ENCODE measurements at regions not wholly inside any gene's neighbourhood (a gene's known extent, or its start where the extent isn't known, plus 50 kb on each side); places are given as distances from the start of the nearest gene placed in this dataset.

DNA sequence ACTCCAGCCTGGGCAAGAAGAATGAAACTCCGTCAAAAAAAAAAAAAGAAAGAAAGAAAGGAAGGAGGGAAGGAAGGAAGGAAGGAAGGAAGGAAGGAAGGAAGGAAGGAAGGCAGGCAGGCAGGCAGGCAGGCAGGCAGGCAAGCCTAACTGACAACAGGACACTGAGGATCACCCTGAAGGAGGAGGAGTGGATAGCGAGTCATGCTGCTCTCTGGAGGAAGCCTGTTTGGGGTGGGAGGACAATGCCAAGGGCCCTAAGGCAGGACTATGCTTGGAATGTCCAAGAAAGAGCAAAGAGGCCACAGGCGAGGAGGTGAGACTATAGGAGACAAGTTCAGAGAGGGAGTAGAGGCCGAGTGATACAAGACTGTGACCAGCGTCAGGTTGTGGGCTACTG, 107.0 kb upstream of the PARD3 start:
- peak; percentile 19 for DNase-seq (ENCODE audit: low read depth)
- TF ChIP-seq, protein P1, sequence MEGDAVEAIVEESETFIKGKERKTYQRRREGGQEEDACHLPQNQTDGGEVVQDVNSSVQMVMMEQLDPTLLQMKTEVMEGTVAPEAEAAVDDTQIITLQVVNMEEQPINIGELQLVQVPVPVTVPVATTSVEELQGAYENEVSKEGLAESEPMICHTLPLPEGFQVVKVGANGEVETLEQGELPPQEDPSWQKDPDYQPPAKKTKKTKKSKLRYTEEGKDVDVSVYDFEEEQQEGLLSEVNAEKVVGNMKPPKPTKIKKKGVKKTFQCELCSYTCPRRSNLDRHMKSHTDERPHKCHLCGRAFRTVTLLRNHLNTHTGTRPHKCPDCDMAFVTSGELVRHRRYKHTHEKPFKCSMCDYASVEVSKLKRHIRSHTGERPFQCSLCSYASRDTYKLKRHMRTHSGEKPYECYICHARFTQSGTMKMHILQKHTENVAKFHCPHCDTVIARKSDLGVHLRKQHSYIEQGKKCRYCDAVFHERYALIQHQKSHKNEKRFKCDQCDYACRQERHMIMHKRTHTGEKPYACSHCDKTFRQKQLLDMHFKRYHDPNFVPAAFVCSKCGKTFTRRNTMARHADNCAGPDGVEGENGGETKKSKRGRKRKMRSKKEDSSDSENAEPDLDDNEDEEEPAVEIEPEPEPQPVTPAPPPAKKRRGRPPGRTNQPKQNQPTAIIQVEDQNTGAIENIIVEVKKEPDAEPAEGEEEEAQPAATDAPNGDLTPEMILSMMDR (conservative IDR thresholded peaks at IDR 0.05; ENCODE audit: control insufficient read depth, insufficient read depth, low read depth, low read length) = no peak
- H3K4me3 ChIP-seq (ENCODE audit: control insufficient read depth, low read depth, low read length) = no peak overlapping the region

DNA sequence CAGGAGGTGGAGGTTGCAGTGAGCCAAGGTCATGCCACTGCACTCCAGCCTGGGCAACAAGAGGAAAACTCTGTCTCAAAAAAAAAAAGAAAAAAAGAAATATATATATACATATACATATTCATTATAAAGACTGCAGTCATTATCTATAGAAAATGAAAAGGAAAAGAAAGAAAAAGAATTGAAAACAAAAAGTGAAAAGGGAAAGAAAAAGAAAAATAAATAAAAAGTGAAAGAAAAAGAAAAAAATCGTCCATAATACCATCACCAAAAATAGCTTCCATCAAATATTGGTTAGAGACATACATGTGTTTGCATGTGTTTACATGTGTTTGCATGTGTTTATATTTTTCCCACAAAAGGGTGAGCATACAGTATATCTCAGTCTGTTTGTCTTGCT, 105.5 kb upstream of the PARD3 start:
- no peak for DNase-seq (ENCODE audit: low read depth)
- no peak overlapping the region for H3K4me3 ChIP-seq (ENCODE audit: control insufficient read depth, low read depth, low read length)
- TF ChIP-seq, protein P1 (conservative IDR thresholded peaks at IDR 0.05; ENCODE audit: control insufficient read depth, insufficient read depth, low read depth, low read length) = no peak

DNA sequence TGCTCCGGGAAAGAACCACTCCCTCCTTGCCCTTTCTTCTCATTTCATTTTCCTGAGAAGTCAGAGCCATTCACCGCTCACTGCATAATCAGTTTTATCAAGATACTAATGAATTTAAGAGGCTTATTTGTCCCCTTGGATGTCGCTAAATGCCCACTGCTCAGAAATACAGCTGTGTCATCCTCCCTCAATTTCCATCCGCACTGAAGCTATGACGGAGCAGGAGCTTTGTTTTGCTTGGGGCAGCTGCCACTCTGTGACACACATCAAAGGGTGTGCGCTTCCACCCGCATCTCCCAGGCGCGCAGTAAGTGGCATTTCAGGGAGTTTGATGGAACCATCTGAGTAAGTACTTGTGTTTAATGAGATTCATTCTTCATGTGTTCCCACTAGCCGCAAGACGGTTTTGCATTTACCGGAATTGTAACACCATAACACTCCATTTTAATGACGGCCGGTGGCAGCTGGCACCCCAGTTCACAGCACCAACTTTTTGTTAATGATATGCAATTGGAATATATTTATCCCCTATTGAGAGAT, 103.8 kb upstream of the PARD3 start:
- DNase-seq (ENCODE audit: low read depth) = no peak

DNA sequence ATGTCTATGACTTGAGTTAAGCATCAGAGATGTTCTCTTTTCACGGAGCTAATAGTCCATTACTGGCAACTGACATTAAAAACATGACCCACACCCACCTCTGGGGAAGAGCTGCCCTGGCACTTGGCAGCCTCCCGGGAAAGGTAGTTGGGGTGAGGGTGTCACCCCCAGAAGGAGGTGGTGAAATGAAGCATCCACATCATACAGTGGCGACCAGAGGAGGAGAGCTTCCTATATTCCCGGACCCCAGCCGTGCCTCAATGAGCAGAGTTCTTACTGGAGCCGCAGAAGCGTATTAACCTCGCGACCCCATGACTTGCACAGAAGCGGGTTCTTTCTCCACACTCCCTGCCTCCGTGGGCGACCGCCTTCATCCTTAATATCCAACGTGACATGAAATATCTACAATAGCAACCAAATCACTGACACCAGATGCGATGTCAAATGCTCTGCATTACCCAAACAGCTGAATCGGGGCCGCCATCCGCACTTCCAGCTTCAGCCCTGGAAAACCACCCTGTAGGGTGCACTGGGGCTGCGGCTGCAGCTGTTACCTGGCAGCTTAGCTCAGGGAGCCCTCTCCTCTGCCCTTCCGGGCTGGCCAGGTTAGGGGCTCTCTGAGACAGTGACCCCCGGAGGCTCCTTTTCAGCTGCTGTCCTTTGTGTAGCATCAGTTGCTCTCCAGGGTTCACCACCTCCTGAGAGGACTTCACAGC, 103.1 kb upstream of the PARD3 start:
- TF ChIP-seq, protein P1 (conservative IDR thresholded peaks at IDR 0.05; ENCODE audit: control insufficient read depth, insufficient read depth, low read depth, low read length) = no peak
- H3K4me3 ChIP-seq (ENCODE audit: control insufficient read depth, low read depth, low read length) = no peak overlapping the region
- no peak for DNase-seq (ENCODE audit: low read depth)

More for the DNA sequence above, 103.8 kb upstream of the PARD3 start:
- H3K4me3 ChIP-seq (ENCODE audit: control insufficient read depth, low read depth, low read length) = no peak overlapping the region
- TF ChIP-seq, protein P1 (conservative IDR thresholded peaks at IDR 0.05; ENCODE audit: control insufficient read depth, insufficient read depth, low read depth, low read length) = no peak

DNA sequence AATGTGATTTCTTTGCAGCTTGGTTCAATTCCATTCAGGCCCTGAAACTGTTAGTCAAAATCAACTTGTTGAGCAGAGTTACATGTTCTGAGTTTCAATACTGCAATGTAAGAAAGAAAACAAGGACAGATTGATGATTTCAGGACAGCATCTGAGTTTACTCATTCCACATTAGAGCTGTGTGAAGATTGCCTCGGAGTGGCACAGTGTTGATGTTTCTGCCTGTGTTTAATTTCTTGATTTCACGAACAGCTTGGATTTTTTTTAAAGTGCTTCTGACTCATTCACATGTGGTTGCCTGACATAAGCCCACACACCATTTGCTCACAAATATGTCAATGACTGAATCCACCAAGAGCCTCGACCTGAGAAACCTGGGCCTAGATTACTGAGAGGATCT, 101.2 kb upstream of the PARD3 start:
- TF ChIP-seq, protein P1 (conservative IDR thresholded peaks at IDR 0.05; ENCODE audit: control insufficient read depth, insufficient read depth, low read depth, low read length) = no peak
- DNase-seq (ENCODE audit: low read depth) = peak; percentile 94
- no peak overlapping the region for H3K4me3 ChIP-seq (ENCODE audit: control insufficient read depth, low read depth, low read length)

DNA sequence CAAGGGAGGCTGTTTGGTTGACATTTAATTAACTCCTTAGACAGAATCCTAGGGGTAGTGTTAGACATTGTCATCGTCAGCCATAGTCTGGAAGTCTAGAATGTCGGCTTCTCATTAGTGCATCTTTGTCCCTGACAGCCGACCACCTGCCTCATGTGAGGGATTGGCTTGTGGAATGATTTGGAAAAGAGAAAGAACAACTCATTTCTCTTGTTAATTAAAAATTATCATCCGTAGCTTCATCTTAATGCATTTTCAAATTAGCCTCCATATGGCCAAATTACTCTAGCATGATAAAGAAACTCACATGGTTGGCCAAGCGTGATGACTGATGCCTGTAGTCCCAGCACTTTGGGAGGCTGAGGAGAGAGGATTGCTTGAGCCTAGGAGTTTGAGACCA, 97.7 kb upstream of the PARD3 start:
- TF ChIP-seq, protein P1 (conservative IDR thresholded peaks at IDR 0.05; ENCODE audit: control insufficient read depth, insufficient read depth, low read depth, low read length) = no peak
- DNase-seq (ENCODE audit: low read depth) = no peak
- H3K4me3 ChIP-seq (ENCODE audit: control insufficient read depth, low read depth, low read length) = no peak overlapping the region

Measured in fibroblast of mammary gland (primary cell).